Peyer's patch (tissue), 4 donors: ENCODE measurements at regions not wholly inside any gene's neighbourhood (a gene's known extent, or its start where the extent isn't known, plus 50 kb on each side); places are given as distances from the start of the nearest gene placed in this dataset.

Source experiments
- POLR2A ChIP-seq, 2 donors: fragments of 450-650 bp; IDR thresholded peaks; one replicate each; pipeline ENCODE4 v1.5.1; 2017; ENCODE audit warnings: antibody characterized with exemption in 2 of 2, mild to moderate bottlenecking in 2 of 2, moderate library complexity in 2 of 2
- TF ChIP-seq, protein P1 (sequence below), 6 experiments: fragments of 450-650 bp in 4 of 6; fragments of 200-600 bp in 2 of 6; sonication (generic) in 1 of 6; IDR thresholded peaks; one replicate each; pipeline ENCODE4 v1.5.1; 2017 to 2019; ENCODE audit warnings: antibody characterized with exemption in 6 of 6, mild to moderate bottlenecking in 3 of 6, moderate library complexity in 1 of 6

GRCh38 chr7:115153176-115153575 lies 231.3 kb downstream of the MDFIC start:
- TF ChIP-seq, protein P1, sequence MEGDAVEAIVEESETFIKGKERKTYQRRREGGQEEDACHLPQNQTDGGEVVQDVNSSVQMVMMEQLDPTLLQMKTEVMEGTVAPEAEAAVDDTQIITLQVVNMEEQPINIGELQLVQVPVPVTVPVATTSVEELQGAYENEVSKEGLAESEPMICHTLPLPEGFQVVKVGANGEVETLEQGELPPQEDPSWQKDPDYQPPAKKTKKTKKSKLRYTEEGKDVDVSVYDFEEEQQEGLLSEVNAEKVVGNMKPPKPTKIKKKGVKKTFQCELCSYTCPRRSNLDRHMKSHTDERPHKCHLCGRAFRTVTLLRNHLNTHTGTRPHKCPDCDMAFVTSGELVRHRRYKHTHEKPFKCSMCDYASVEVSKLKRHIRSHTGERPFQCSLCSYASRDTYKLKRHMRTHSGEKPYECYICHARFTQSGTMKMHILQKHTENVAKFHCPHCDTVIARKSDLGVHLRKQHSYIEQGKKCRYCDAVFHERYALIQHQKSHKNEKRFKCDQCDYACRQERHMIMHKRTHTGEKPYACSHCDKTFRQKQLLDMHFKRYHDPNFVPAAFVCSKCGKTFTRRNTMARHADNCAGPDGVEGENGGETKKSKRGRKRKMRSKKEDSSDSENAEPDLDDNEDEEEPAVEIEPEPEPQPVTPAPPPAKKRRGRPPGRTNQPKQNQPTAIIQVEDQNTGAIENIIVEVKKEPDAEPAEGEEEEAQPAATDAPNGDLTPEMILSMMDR (IDR thresholded peaks at IDR 0.05) = no peak
- no peak for TF ChIP-seq POLR2A (IDR thresholded peaks at IDR 0.05)
